Osteoblast (primary cell): ENCODE measurements at regions not wholly inside any gene's neighbourhood (a gene's known extent, or its start where the extent isn't known, plus 50 kb on each side); places are given as distances from the start of the nearest gene placed in this dataset.

Source experiments
- DNase-seq: peaks from one replicate; pipeline ENCODE4 v3.0.0; 2011; ENCODE audit warnings: low spot score, mixed read lengths; ENCODE audit not compliant: insufficient read length; ENCODE audit errors: missing footprints
- H2AFZ ChIP-seq: 2 replicates; pipeline ENCODE4 v1.6.0; 2011; ENCODE audit warnings: mild to moderate bottlenecking, low read length
- H3K27ac ChIP-seq: 2 replicates; pipeline ENCODE4 v1.5.1; 2011; ENCODE audit warnings: mild to moderate bottlenecking, low read depth, low read length, moderate library complexity
- H3K27me3 ChIP-seq: 2 replicates; pipeline ENCODE4 v1.6.0; 2012; ENCODE audit warnings: mild to moderate bottlenecking, control low read depth, inconsistent platforms, low read length, moderate library complexity; ENCODE audit not compliant: insufficient read depth
- H3K36me3 ChIP-seq: 2 replicates; pipeline ENCODE4 v1.5.1; 2011; ENCODE audit warnings: mild to moderate bottlenecking, low read length, control low read depth, moderate library complexity; ENCODE audit not compliant: insufficient read depth
- H3K4me1 ChIP-seq: 2 replicates; pipeline ENCODE4 v1.5.1; 2011; ENCODE audit warnings: mild to moderate bottlenecking, low read length, control low read depth, moderate library complexity; ENCODE audit not compliant: insufficient read depth
- H3K4me2 ChIP-seq: 2 replicates; pipeline ENCODE4 v1.6.0; 2011; ENCODE audit warnings: mild to moderate bottlenecking, low read length; ENCODE audit not compliant: insufficient read depth
- H3K4me3 ChIP-seq: fragments of 200-600 bp; sonication (generic); 3 replicates; pipeline ENCODE4 v1.5.1; 2012; ENCODE audit warnings: mild to moderate bottlenecking, low read length, inconsistent platforms; ENCODE audit not compliant: insufficient read depth
- H3K79me2 ChIP-seq: 2 replicates; pipeline ENCODE4 v1.6.0; 2012; ENCODE audit warnings: mild to moderate bottlenecking, low read length, control low read depth, inconsistent platforms; ENCODE audit not compliant: insufficient read depth
- H3K9me3 ChIP-seq: 2 replicates; pipeline ENCODE4 v1.5.1; 2011; ENCODE audit warnings: low read depth, low read length, control low read depth
- H4K20me1 ChIP-seq: 2 replicates; pipeline ENCODE4 v1.6.0; 2012; ENCODE audit warnings: mild to moderate bottlenecking, low read length, control low read depth; ENCODE audit not compliant: insufficient read depth
- TF ChIP-seq, protein P1 (sequence below): IDR thresholded peaks from 2 replicates; pipeline ENCODE4 v1.5.1; 2011; ENCODE audit warnings: mild to moderate bottlenecking, low read depth, low read length, moderate library complexity; ENCODE audit errors: extremely low read depth

DNA sequence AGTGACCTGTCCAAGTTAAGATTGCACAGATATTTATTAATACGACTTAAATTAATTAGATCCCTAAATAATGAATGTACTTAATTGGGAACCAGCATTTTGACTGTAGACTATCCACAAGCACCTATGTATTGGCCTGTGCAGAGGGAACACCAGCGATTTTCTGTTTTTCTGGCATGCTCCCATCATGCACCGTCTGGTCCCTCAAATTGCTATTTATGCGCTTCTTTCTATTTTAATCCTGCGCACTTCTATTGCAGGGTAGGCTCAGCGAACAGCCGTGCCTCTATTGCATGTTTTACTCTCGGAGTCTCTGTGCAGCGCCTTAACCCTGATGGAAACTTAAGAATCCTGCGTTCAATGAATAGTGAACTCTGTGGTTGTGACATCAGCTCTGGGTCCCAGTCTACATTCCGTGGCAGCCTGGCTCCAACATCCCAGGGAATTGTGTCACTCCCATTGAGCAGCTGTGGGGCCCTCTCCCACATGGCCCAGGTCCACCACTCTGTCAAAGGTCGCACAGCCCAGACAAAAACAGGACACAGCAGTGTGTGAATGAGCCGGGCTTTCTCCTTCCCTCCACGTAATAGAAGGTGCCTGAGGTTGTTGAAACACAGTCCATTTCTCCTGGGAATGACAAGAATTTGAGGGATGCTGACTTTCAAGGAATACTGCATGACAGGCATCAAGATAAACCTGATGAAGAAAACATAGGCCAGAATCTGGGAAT lies 239.7 kb upstream of the KLF6 start:
- Histone ChIP-seq H2AFZ (no peak overlapping the region), H3K27me3 (no peaks in the 10 kb centered on the region), H3K36me3 (no peaks in the 10 kb centered on the region), H3K79me2 (no peaks in the 10 kb centered on the region), H3K9me3 (no peaks in the 10 kb centered on the region), H3K4me1 (no peaks in the 10 kb centered on the region), H4K20me1 (no peaks in the 10 kb centered on the region), H3K4me3 (no peak overlapping the region), H3K4me2 (no peak overlapping the region), H3K27ac (no peak overlapping the region)
- TF ChIP-seq, protein P1, sequence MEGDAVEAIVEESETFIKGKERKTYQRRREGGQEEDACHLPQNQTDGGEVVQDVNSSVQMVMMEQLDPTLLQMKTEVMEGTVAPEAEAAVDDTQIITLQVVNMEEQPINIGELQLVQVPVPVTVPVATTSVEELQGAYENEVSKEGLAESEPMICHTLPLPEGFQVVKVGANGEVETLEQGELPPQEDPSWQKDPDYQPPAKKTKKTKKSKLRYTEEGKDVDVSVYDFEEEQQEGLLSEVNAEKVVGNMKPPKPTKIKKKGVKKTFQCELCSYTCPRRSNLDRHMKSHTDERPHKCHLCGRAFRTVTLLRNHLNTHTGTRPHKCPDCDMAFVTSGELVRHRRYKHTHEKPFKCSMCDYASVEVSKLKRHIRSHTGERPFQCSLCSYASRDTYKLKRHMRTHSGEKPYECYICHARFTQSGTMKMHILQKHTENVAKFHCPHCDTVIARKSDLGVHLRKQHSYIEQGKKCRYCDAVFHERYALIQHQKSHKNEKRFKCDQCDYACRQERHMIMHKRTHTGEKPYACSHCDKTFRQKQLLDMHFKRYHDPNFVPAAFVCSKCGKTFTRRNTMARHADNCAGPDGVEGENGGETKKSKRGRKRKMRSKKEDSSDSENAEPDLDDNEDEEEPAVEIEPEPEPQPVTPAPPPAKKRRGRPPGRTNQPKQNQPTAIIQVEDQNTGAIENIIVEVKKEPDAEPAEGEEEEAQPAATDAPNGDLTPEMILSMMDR, result no peak
- DNase-seq, result no peak

DNA sequence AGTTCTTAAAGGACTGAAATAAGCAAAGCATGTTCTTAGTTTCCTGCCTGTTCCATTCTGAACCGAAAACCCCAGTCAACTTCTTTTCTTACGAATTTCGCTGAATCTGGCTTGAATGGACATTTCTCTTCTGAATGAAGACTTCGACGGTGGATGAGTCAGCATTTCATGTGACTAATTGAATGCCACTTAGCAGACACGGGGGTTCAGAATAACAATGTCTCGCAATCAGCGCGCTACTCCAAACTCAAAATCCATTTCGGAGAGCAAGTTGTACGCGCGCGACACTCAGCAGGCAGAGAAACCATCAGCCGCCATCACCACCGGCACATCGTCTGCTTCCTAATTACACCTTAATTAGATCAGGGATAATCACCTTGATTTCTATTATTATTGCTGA lies 239.0 kb upstream of the KLF6 start:
- no peak overlapping the region for H3K4me2 ChIP-seq
- DNase-seq, result no peak
- no peak overlapping the region for H2AFZ ChIP-seq
- TF ChIP-seq, protein P1, result no peak
- no peaks in the 10 kb centered on the region for H3K9me3 ChIP-seq
- no peak overlapping the region for H3K4me3 ChIP-seq
- no peaks in the 10 kb centered on the region for H3K4me1 ChIP-seq
- H4K20me1 ChIP-seq, result no peaks in the 10 kb centered on the region
- no peaks in the 10 kb centered on the region for H3K79me2 ChIP-seq
- H3K27me3 ChIP-seq, result no peaks in the 10 kb centered on the region
- H3K36me3 ChIP-seq, result no peaks in the 10 kb centered on the region
- no peak overlapping the region for H3K27ac ChIP-seq

DNA sequence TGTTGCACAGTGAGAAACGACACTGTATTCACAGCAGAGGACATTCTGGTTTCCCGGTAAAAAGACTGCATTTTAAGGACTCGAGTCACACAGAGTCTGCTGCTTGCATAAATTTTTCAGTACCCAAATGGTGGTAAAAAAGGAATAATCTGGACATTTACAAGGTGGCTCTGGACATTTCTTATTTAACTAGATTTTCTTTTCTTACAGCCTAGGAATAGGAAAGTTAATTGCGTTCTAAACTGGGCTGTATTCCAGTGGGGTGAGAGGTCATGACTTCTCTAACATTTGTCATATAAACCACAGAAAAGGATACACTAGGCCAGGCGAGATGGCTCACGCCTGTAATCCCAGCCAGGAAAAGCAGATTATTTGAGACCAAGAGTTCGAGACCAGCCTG lies 237.5 kb upstream of the KLF6 start:
- H3K4me2 ChIP-seq, result no peak overlapping the region
- no peak overlapping the region for H3K27ac ChIP-seq
- TF ChIP-seq, protein P1, result no peak
- H3K79me2 ChIP-seq, result no peaks in the 10 kb centered on the region
- no peaks in the 10 kb centered on the region for H4K20me1 ChIP-seq
- no peak overlapping the region for H3K4me3 ChIP-seq
- no peaks in the 10 kb centered on the region for H3K4me1 ChIP-seq
- H3K9me3 ChIP-seq, result no peaks in the 10 kb centered on the region
- no peak for DNase-seq
- no peaks in the 10 kb centered on the region for H3K27me3 ChIP-seq
- no peak overlapping the region for H2AFZ ChIP-seq
- no peaks in the 10 kb centered on the region for H3K36me3 ChIP-seq

DNA sequence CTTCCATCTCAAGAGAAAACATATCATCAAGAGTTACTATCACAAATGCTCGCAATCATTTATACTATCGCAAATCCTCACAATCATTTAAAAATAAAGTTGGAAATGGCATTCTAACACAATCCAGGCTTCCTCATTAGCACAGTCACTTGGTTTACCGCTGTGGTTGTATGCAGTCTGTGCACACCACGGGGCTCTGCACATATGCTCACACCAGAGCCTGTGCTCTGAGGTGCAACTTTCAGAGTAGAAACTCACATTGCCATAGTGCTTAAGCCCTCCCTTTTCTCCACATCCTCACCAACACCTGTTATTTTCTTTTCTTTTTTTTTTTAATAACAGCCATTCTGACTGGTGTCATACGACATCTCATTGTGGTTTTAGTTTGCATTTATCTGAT lies 235.6 kb upstream of the KLF6 start:
- Histone ChIP-seq H3K4me2 (no peak overlapping the region), H3K27ac (no peak overlapping the region), H3K36me3 (no peaks in the 10 kb centered on the region), H2AFZ (no peak overlapping the region), H3K79me2 (no peaks in the 10 kb centered on the region), H4K20me1 (no peaks in the 10 kb centered on the region), H3K4me1 (no peaks in the 10 kb centered on the region), H3K27me3 (no peaks in the 10 kb centered on the region), H3K4me3 (no peak overlapping the region), H3K9me3 (no peaks in the 10 kb centered on the region)
- TF ChIP-seq, protein P1, result no peak
- no peak for DNase-seq
